ENCODE measurements at regions not wholly inside any gene's neighbourhood (a gene's known extent, or its start where the extent isn't known, plus 50 kb on each side); places are given as distances from the start of the nearest gene placed in this dataset.
"Not testable (repeated sequence)": the region's sequence is repeated elsewhere in the genome, so short reads cannot be mapped to it uniquely, and the experiment has no call there.

GRCh38 chr1:228666686-228667623 lies 68.3 kb upstream of the RHOU start:
- Histone ChIP-seq H3K9me3 (ENCODE audit: control insufficient read depth in 4 of 4, insufficient read depth in 3 of 4, low read length in 3 of 4) (no peaks in the 10 kb centered on the region), H3K4me3 (no peak overlapping the region), H3K27ac (ENCODE audit: low read depth in 1 of 2, low read length in 1 of 2) (peak overlapping the region in 1 of 2 donors; percentile 6), H3K36me3 (ENCODE audit: control insufficient read depth in 4 of 4, insufficient read depth in 4 of 4, low read length in 4 of 4) (no peaks in the 10 kb centered on the region), H3K9ac (ENCODE audit: insufficient read depth in 1 of 2, low read length in 2 of 2) (no peak overlapping the region), H3K27me3 (ENCODE audit: control insufficient read depth in 3 of 3, insufficient read depth in 3 of 3, low read length in 2 of 3) (no peaks in the 10 kb centered on the region), H3K4me1 (ENCODE audit: control insufficient read depth in 5 of 5, insufficient read depth in 5 of 5, low read length in 5 of 5) (peaks cover 0 to 12% (median 0%) of the 10 kb centered on the region in 5 donors)
- DNase-seq (no peak), ATAC-seq (ENCODE audit: insufficient read depth, low FRiP score) (no peak)
- TF ChIP-seq CTCF (IDR thresholded peaks at IDR 0.05; ENCODE audit: control extremely low read depth, extremely low read depth), result no peak
- WGBS, 2 donors, result 73 to 76% methylated on average over 6 of the region's 6 CpGs

- Histone ChIP-seq H3K27me3 (ENCODE audit: control insufficient read depth in 3 of 3, insufficient read depth in 3 of 3, low read length in 2 of 3) (no peaks in the 10 kb centered on the region), H3K4me1 (ENCODE audit: control insufficient read depth in 5 of 5, insufficient read depth in 5 of 5, low read length in 5 of 5) (peaks cover 0 to 12% (median 0%) of the 10 kb centered on the region in 5 donors), H3K9ac (ENCODE audit: insufficient read depth in 1 of 2, low read length in 2 of 2) (no peak overlapping the region), H3K4me3 (no peak overlapping the region), H3K9me3 (ENCODE audit: control insufficient read depth in 4 of 4, insufficient read depth in 3 of 4, low read length in 3 of 4) (no peaks in the 10 kb centered on the region), H3K27ac (ENCODE audit: low read depth in 1 of 2, low read length in 1 of 2) (no peak overlapping the region), H3K36me3 (ENCODE audit: control insufficient read depth in 4 of 4, insufficient read depth in 4 of 4, low read length in 4 of 4) (no peaks in the 10 kb centered on the region)
- ATAC-seq (ENCODE audit: insufficient read depth, low FRiP score) (no peak), DNase-seq (no peak)
- 80 to 84% methylated on average over 5 of the region's 5 CpGs for WGBS, 2 donors
- TF ChIP-seq CTCF (IDR thresholded peaks at IDR 0.05; ENCODE audit: control extremely low read depth, extremely low read depth), result no peak
Measured at GRCh38 chr1:228668553-228669241, 66.6 kb upstream of the RHOU start.

GRCh38 chr1:228669242-228669585 lies 66.1 kb upstream of the RHOU start:
- Histone ChIP-seq H3K36me3 (ENCODE audit: control insufficient read depth in 4 of 4, insufficient read depth in 4 of 4, low read length in 4 of 4) (no peaks in the 10 kb centered on the region), H3K4me3 (no peak overlapping the region), H3K27ac (ENCODE audit: low read depth in 1 of 2, low read length in 1 of 2) (no peak overlapping the region), H3K9me3 (ENCODE audit: control insufficient read depth in 4 of 4, insufficient read depth in 3 of 4, low read length in 3 of 4) (no peaks in the 10 kb centered on the region), H3K27me3 (ENCODE audit: control insufficient read depth in 3 of 3, insufficient read depth in 3 of 3, low read length in 2 of 3) (no peaks in the 10 kb centered on the region), H3K4me1 (ENCODE audit: control insufficient read depth in 5 of 5, insufficient read depth in 5 of 5, low read length in 5 of 5) (peaks cover 0 to 12% (median 0%) of the 10 kb centered on the region in 5 donors), H3K9ac (ENCODE audit: insufficient read depth in 1 of 2, low read length in 2 of 2) (no peak overlapping the region)
- DNase-seq, result peak in 2 of 3 donors; percentile 34 to 76
- no peak for ATAC-seq (ENCODE audit: insufficient read depth, low FRiP score)
- 77 to 88% methylated on average over 1 of the region's 1 CpG for WGBS, 2 donors
- TF ChIP-seq CTCF (IDR thresholded peaks at IDR 0.05; ENCODE audit: control extremely low read depth, extremely low read depth), result no peak

- ATAC-seq (ENCODE audit: insufficient read depth, low FRiP score); H3K4me3 ChIP-seq; H3K4me1 ChIP-seq (ENCODE audit: control insufficient read depth in 5 of 5, insufficient read depth in 5 of 5, low read length in 5 of 5); H3K9ac ChIP-seq (ENCODE audit: insufficient read depth in 1 of 2, low read length in 2 of 2); H3K27me3 ChIP-seq (ENCODE audit: control insufficient read depth in 3 of 3, insufficient read depth in 3 of 3, low read length in 2 of 3); H3K9me3 ChIP-seq (ENCODE audit: control insufficient read depth in 4 of 4, insufficient read depth in 3 of 4, low read length in 3 of 4); DNase-seq; H3K36me3 ChIP-seq (ENCODE audit: control insufficient read depth in 4 of 4, insufficient read depth in 4 of 4, low read length in 4 of 4); H3K27ac ChIP-seq (ENCODE audit: low read depth in 1 of 2, low read length in 1 of 2): not testable (repeated sequence)
- WGBS, 2 donors, result 49 to 53% methylated on average over 9 of the region's 9 CpGs
Measured at GRCh38 chr1:228681076-228681565, 54.2 kb upstream of the RHOU start.

Data from lung (tissue), 11 donors.